Neural crest cell (in vitro differentiated cells): ENCODE measurements at regions not wholly inside any gene's neighbourhood (a gene's known extent, or its start where the extent isn't known, plus 50 kb on each side); places are given as distances from the start of the nearest gene placed in this dataset.

Experiments
- DNase-seq: peaks from one replicate; pipeline ENCODE4 v3.0.0; 2021; ENCODE audit warnings: low read depth, mixed read lengths, low spot score
- H3K27ac Mint-ChIP-seq: one replicate; pipeline ENCODE4 v1.8.0; 2021; ENCODE audit warnings: mild to moderate bottlenecking, mixed read lengths; ENCODE audit not compliant: unreplicated experiment
- H3K27me3 Mint-ChIP-seq: 2 replicates; pipeline ENCODE4 v1.8.0; 2021; ENCODE audit warnings: low read depth, mild to moderate bottlenecking, mixed read lengths
- H3K36me3 Mint-ChIP-seq: 2 replicates; pipeline ENCODE4 v1.8.0; 2021; ENCODE audit warnings: low read depth, mild to moderate bottlenecking, mixed read lengths
- H3K4me1 Mint-ChIP-seq: 2 replicates; pipeline ENCODE4 v1.8.0; 2021; ENCODE audit warnings: mixed read lengths
- H3K4me3 Mint-ChIP-seq: one replicate; pipeline ENCODE4 v1.8.0; 2021; ENCODE audit warnings: mild to moderate bottlenecking, mixed read lengths
- H3K9me3 Mint-ChIP-seq: 2 replicates; pipeline ENCODE4 v1.8.0; 2021; ENCODE audit warnings: mixed read lengths
- CTCF ChIP-seq: fragments of 200-600 bp; sonication (generic); conservative IDR thresholded peaks from 2 replicates; pipeline ENCODE4 v1.5.0; 2021; ENCODE audit warnings: antibody characterized with exemption, mild to moderate bottlenecking

DNA sequence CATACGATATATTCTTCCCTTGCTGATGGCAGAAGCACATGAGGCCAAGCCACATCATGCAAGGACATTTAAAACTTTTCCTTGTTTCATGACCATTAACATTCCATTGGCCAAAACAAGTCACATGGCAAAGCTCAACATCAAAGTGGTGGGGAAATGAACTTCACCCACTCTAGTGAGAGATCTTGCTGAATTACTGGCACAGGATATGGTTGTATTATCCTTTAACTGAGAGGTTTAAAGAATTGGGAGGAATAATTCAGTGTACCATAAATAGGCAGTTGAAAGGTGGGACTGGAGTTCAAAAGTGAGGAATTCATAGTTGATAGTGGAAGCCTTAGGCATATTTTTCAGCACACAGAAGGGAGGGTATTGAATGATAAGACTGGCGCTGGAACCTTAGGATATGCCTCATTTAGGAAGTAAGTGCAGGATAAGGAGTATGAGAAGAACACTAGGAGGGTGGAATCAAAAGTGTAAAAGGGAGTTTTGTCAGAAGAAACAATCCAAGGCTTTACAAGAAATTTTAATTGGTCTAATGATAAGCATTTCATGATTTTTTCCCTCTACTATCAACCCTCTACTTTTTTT, 398.8 kb downstream of the C12orf75 start:
- H3K4me3 Mint-ChIP-seq: no peak overlapping the region

DNA sequence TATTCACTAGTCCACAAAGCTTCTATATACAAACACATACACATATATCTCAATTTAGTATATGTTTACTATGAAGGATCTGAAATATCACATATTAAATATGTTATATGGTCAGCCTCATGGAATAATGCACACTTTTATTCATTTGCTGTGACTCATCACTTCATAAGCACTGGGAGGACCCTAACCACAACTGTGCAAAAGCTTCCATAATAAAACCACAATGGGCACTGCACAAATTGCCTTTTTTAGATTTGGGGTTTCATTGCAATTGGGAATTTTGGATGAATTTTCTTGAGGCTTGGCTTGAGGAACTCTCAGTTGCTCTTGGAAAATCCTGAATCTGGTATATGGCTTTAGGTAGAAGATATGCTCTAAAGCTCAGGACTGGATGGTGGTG, 399.4 kb downstream of the C12orf75 start:
- H3K9me3 Mint-ChIP-seq: peaks cover 4% of the 10 kb centered on the region
- H3K4me3 Mint-ChIP-seq: no peak overlapping the region
- TF ChIP-seq CTCF: no peak
- no peaks in the 10 kb centered on the region for H3K27me3 Mint-ChIP-seq
- peaks cover 40% of the 10 kb centered on the region for H3K4me1 Mint-ChIP-seq
- no peak for DNase-seq
- no peak overlapping the region for H3K27ac Mint-ChIP-seq
- peaks cover 3% of the 10 kb centered on the region for H3K36me3 Mint-ChIP-seq

More for the DNA sequence above, 398.8 kb downstream of the C12orf75 start:
- no peak for TF ChIP-seq CTCF
- Mint-ChIP-seq H3K36me3 (peaks cover 3% of the 10 kb centered on the region), H3K4me1 (peaks cover 44% of the 10 kb centered on the region), H3K27me3 (no peaks in the 10 kb centered on the region), H3K27ac (no peak overlapping the region), H3K9me3 (peaks cover 4% of the 10 kb centered on the region)
- no peak for DNase-seq

- peaks cover 3% of the 10 kb centered on the region for H3K36me3 Mint-ChIP-seq
- peaks cover 4% of the 10 kb centered on the region for H3K9me3 Mint-ChIP-seq
- no peak overlapping the region for H3K27ac Mint-ChIP-seq
- no peak for TF ChIP-seq CTCF
- H3K4me1 Mint-ChIP-seq: peaks cover 53% of the 10 kb centered on the region
- H3K27me3 Mint-ChIP-seq: peaks cover 2% of the 10 kb centered on the region
- H3K4me3 Mint-ChIP-seq: no peak overlapping the region
- no peak for DNase-seq
Measured at GRCh38 chr12:105733579-105733978, 403.1 kb downstream of the C12orf75 start.

GRCh38 chr12:105736498-105736897, 402.3 kb downstream of the NUAK1 start:
- Mint-ChIP-seq H3K36me3 (no peaks in the 10 kb centered on the region), H3K4me1 (peaks cover 43% of the 10 kb centered on the region), H3K9me3 (no peaks in the 10 kb centered on the region), H3K27me3 (peaks cover 2% of the 10 kb centered on the region), H3K27ac (no peak overlapping the region), H3K4me3 (no peak overlapping the region)
- TF ChIP-seq CTCF: no peak
- DNase-seq: no peak

DNA sequence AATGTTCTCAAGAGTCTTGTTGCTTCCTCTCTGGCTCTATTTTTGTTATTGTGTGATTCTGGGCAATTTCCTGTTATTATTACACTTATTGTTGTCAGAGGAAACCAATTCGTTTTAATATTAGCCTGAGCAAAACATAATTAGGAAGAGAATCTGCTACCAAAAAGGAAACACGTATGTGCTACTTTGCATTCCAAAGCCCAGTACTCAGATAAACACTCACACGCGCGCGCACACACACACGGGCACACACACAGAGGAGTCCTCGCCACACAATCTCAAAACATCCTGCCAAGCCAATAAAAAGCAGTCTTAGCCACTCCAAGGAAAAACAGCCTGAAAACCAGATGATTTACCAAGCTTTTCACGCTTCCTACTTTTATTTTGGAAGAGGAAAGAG, 400.7 kb downstream of the NUAK1 start:
- no peak for TF ChIP-seq CTCF
- Mint-ChIP-seq H3K9me3 (no peaks in the 10 kb centered on the region), H3K4me3 (no peak overlapping the region), H3K4me1 (peaks cover 41% of the 10 kb centered on the region), H3K27me3 (peaks cover 2% of the 10 kb centered on the region), H3K27ac (no peak overlapping the region), H3K36me3 (no peaks in the 10 kb centered on the region)
- no peak for DNase-seq
